ENCODE measurements at regions not wholly inside any gene's neighbourhood (a gene's known extent, or its start where the extent isn't known, plus 50 kb on each side); places are given as distances from the start of the nearest gene placed in this dataset.

GRCh38 chr5:167049771-167050567, 1241.5 kb upstream of the WWC1 start:
- Histone ChIP-seq H3K9me3 (ENCODE audit: control insufficient read depth in 4 of 4, low read length in 3 of 4) (no peaks in the 10 kb centered on the region), H3K27me3 (ENCODE audit: control insufficient read depth in 4 of 4, insufficient read depth in 4 of 4, low read length in 3 of 4) (peaks cover 0 to 3% (median 0%) of the 10 kb centered on the region in 4 donors), H3K36me3 (ENCODE audit: control insufficient read depth in 4 of 4, insufficient read depth in 3 of 4, low read depth in 1 of 4, low read length in 3 of 4) (no peaks in the 10 kb centered on the region), H3K4me1 (ENCODE audit: control insufficient read depth in 4 of 4, insufficient read depth in 4 of 4, low read length in 3 of 4) (no peaks in the 10 kb centered on the region), H3K4me3 (ENCODE audit: low read depth in 1 of 3, low read length in 3 of 3) (no peak overlapping the region), H3K27ac (ENCODE audit: low read depth in 1 of 2, low read length in 2 of 2) (no peak overlapping the region), H3K9ac (ENCODE audit: low read depth in 1 of 2, low read length in 2 of 2) (no peak overlapping the region)
- WGBS: 80% methylated on average over 10 of the region's 10 CpGs
- no peak for DNase-seq (ENCODE audit: low spot score)
- TF ChIP-seq RXRA (IDR thresholded peaks at IDR 0.05): no peak

GRCh38 chr5:167050568-167051401, 1240.7 kb upstream of the WWC1 start:
- peaks cover 0 to 3% (median 0%) of the 10 kb centered on the region in 4 donors for H3K27me3 ChIP-seq (ENCODE audit: control insufficient read depth in 4 of 4, insufficient read depth in 4 of 4, low read length in 3 of 4)
- no peak for DNase-seq (ENCODE audit: low spot score)
- H3K4me1 ChIP-seq (ENCODE audit: control insufficient read depth in 4 of 4, insufficient read depth in 4 of 4, low read length in 3 of 4): no peaks in the 10 kb centered on the region
- no peaks in the 10 kb centered on the region for H3K36me3 ChIP-seq (ENCODE audit: control insufficient read depth in 4 of 4, insufficient read depth in 3 of 4, low read depth in 1 of 4, low read length in 3 of 4)
- 60% methylated on average over 8 of the region's 8 CpGs for WGBS
- H3K4me3 ChIP-seq (ENCODE audit: low read depth in 1 of 3, low read length in 3 of 3): no peak overlapping the region
- TF ChIP-seq RAD21 (IDR thresholded peaks at IDR 0.05) (peak in 1 of 2 donors; percentile 38), GABPA (IDR thresholded peaks at IDR 0.05 in 1 of 2, conservative IDR thresholded peaks at IDR 0.05 in 1 of 2) (no peak), TAF1 (conservative IDR thresholded peaks at IDR 0.05) (no peak), MAX (IDR thresholded peaks at IDR 0.05) (no peak), ZBTB33 (IDR thresholded peaks at IDR 0.05) (no peak)
- TF ChIP-seq, protein P1, sequence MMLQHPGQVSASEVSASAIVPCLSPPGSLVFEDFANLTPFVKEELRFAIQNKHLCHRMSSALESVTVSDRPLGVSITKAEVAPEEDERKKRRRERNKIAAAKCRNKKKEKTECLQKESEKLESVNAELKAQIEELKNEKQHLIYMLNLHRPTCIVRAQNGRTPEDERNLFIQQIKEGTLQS (IDR thresholded peaks at IDR 0.05): no peak
- H3K9me3 ChIP-seq (ENCODE audit: control insufficient read depth in 4 of 4, low read length in 3 of 4): no peaks in the 10 kb centered on the region
- H3K9ac ChIP-seq (ENCODE audit: low read depth in 1 of 2, low read length in 2 of 2): no peak overlapping the region
- no peak overlapping the region for H3K27ac ChIP-seq (ENCODE audit: low read depth in 1 of 2, low read length in 2 of 2)

DNA sequence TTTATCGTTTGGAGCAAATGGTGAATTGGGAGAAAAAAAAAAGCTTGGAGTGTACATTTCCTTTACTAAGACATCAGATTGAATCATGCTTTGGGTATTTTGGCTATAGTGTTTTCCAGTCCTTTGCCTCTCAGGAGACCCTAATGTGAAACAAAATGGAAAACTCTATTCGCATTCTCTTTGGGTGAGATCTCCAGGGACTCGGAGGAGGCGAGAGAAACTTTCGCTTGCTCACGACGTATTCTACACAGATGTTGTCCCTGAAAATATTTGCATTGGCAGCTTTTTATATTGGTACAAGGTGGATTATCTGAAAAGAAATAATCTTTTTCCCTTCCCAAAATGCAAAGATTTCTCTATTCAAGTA, 1240.1 kb upstream of the WWC1 start:
- no peak for DNase-seq (ENCODE audit: low spot score)
- no peaks in the 10 kb centered on the region for H3K36me3 ChIP-seq (ENCODE audit: control insufficient read depth in 4 of 4, insufficient read depth in 3 of 4, low read depth in 1 of 4, low read length in 3 of 4)
- no peaks in the 10 kb centered on the region for H3K9me3 ChIP-seq (ENCODE audit: control insufficient read depth in 4 of 4, low read length in 3 of 4)
- no peak overlapping the region for H3K4me3 ChIP-seq (ENCODE audit: low read depth in 1 of 3, low read length in 3 of 3)
- peaks cover 0 to 3% (median 0%) of the 10 kb centered on the region in 4 donors for H3K27me3 ChIP-seq (ENCODE audit: control insufficient read depth in 4 of 4, insufficient read depth in 4 of 4, low read length in 3 of 4)
- H3K9ac ChIP-seq (ENCODE audit: low read depth in 1 of 2, low read length in 2 of 2): no peak overlapping the region
- 58% methylated on average over 7 of the region's 7 CpGs for WGBS
- H3K4me1 ChIP-seq (ENCODE audit: control insufficient read depth in 4 of 4, insufficient read depth in 4 of 4, low read length in 3 of 4): no peaks in the 10 kb centered on the region
- H3K27ac ChIP-seq (ENCODE audit: low read depth in 1 of 2, low read length in 2 of 2): no peak overlapping the region
- TF ChIP-seq, protein P1 (IDR thresholded peaks at IDR 0.05): no peak
- TF ChIP-seq NR2F2 (IDR thresholded peaks at IDR 0.05) (no peak), FOXA2 (IDR thresholded peaks at IDR 0.05) (no peak), HNF4G (IDR thresholded peaks at IDR 0.05) (no peak), YY1 (IDR thresholded peaks at IDR 0.05) (no peak), MAX (IDR thresholded peaks at IDR 0.05) (no peak), SP1 (IDR thresholded peaks at IDR 0.05) (no peak), RAD21 (IDR thresholded peaks at IDR 0.05) (no peak), ZBTB33 (IDR thresholded peaks at IDR 0.05) (no peak), HNF4A (conservative IDR thresholded peaks at IDR 0.05) (no peak), FOXA1 (IDR thresholded peaks at IDR 0.05) (no peak), EGR1 (IDR thresholded peaks at IDR 0.05; ENCODE audit: low read depth in 2 of 2) (no peak), GABPA (IDR thresholded peaks at IDR 0.05 in 1 of 2, conservative IDR thresholded peaks at IDR 0.05 in 1 of 2) (no peak)
- TF ChIP-seq, protein P2, sequence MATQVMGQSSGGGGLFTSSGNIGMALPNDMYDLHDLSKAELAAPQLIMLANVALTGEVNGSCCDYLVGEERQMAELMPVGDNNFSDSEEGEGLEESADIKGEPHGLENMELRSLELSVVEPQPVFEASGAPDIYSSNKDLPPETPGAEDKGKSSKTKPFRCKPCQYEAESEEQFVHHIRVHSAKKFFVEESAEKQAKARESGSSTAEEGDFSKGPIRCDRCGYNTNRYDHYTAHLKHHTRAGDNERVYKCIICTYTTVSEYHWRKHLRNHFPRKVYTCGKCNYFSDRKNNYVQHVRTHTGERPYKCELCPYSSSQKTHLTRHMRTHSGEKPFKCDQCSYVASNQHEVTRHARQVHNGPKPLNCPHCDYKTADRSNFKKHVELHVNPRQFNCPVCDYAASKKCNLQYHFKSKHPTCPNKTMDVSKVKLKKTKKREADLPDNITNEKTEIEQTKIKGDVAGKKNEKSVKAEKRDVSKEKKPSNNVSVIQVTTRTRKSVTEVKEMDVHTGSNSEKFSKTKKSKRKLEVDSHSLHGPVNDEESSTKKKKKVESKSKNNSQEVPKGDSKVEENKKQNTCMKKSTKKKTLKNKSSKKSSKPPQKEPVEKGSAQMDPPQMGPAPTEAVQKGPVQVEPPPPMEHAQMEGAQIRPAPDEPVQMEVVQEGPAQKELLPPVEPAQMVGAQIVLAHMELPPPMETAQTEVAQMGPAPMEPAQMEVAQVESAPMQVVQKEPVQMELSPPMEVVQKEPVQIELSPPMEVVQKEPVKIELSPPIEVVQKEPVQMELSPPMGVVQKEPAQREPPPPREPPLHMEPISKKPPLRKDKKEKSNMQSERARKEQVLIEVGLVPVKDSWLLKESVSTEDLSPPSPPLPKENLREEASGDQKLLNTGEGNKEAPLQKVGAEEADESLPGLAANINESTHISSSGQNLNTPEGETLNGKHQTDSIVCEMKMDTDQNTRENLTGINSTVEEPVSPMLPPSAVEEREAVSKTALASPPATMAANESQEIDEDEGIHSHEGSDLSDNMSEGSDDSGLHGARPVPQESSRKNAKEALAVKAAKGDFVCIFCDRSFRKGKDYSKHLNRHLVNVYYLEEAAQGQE (IDR thresholded peaks at IDR 0.05): no peak

All from liver (tissue), 7 donors.